Activated CD4-positive, alpha-beta T cell treated with anti-CD3 and anti-CD28 coated beads, Interleukin-2, amount 50 U/mL, for 16 hours (primary cell): ENCODE measurements at regions not wholly inside any gene's neighbourhood (a gene's known extent, or its start where the extent isn't known, plus 50 kb on each side); places are given as distances from the start of the nearest gene placed in this dataset.
"Not testable (repeated sequence)": the region's sequence is repeated elsewhere in the genome, so short reads cannot be mapped to it uniquely, and the experiment has no call there.

Source experiments
- DNase-seq: peaks from one replicate; pipeline ENCODE4 v3.0.0-alpha.2; 2020

DNA sequence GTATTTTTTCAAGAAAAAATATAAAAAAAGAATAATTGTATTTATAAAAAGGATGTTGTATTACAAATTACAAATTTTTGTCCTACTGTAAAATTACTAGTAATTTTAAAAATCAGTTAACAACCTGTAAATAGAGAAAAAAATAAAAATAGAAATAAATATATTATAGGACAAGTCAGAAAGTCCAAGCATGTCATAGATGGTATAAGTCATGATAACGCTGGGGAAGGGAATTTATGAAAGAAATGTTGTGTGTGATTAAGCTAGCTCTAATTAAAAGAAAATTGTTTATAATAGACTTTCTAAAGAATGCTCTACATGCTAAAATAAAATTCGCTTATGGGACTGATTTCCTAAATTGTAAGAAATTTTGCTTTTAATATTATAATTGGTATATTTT is 2329.9 kb downstream of the ARAP2 start:
- DNase-seq, result no peak

DNA sequence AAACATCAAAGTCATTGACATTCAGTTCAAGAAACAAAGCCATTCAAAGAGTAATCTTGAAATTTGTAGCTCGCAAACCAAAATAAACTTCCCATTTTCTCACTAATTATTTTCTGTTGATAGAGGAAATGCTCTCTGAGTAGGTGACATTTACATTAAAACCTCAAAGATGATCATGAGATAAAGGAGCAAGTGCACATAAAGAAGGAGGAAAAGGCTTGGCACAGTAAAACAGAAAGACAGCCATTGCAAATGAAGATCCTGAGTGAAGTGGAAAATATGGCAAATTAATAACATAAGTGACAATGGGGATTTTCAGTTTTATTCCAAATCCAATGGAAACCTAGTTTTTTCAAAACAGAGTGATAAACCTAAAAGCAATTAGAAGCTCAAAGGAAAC is 2320.8 kb downstream of the ARAP2 start:
- DNase-seq, result no peak

GRCh38 chr4:33924239-33924638 is 2320.1 kb downstream of the ARAP2 start:
- DNase-seq, result no peak

GRCh38 chr4:33924811-33925210 is 2319.5 kb downstream of the ARAP2 start:
- DNase-seq, result no peak

DNA sequence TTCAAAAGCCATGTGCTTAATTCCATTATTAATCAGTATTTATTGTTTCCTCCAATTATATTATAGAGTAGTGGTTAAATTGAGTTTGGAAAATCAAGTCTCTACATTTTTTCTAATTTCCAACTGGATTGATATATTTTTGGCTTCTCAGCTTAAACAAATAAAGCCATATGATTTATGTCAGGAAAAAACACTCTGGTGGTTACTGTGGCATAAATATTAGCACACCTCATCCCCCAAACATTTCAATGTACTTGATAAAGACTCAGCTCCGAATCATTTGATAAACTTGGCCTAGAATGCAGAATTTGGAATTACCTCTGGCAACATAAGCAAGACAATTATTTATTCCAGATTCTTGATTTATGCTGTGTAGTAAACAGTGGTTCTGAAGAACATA is 2313.8 kb downstream of the ARAP2 start:
- DNase-seq, result no peak

- DNase-seq, result no peak
Observed at GRCh38 chr4:33931026-33931425, 2313.3 kb downstream of the ARAP2 start.

DNA sequence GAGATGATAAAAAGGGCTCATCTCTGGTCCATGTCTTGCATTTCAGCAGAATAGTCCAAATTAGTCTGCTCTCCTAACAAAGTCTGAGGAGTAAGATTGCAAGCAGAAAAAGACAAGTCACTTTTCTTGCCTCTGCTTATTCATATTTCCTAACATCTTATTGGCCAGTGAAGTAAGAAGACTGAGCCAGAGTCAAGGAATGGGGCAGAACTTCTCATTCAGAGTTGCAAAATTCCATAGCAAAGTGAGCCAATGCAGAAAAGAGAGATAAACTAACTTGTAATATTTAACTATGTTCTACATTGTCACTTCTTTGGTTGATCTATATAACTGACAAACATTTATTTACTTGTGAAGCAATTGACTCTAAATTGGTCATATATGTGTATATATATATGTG is 2304.0 kb downstream of the ARAP2 start:
- DNase-seq, result no peak

- no peak for DNase-seq
Observed at GRCh38 chr4:33941854-33942253, 2302.5 kb downstream of the ARAP2 start.

GRCh38 chr4:33948921-33949320 is 2295.4 kb downstream of the ARAP2 start:
- DNase-seq, result no peak

DNA sequence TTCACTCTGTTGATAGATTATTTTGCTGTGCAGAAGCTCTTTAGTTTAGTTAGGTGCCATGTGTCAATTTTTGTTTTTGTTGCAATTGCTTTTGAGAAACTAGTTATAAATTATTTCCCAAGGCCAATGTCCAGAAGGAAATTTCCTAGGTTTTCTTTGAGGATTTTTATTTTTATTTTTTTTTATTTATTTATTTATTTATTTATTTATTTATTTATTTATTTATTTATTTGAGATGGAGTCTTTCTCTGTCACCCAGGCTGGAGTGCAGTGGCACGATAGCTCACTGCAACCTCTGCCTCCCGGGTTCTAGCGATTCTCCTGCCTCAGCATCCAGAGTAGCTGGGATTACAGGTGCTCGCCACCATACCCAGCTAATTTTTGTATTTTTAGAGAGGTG is 2290.5 kb downstream of the ARAP2 start:
- not testable (repeated sequence) for DNase-seq

- no peak for DNase-seq
Observed at GRCh38 chr4:33954759-33955158, 2289.6 kb downstream of the ARAP2 start.

DNA sequence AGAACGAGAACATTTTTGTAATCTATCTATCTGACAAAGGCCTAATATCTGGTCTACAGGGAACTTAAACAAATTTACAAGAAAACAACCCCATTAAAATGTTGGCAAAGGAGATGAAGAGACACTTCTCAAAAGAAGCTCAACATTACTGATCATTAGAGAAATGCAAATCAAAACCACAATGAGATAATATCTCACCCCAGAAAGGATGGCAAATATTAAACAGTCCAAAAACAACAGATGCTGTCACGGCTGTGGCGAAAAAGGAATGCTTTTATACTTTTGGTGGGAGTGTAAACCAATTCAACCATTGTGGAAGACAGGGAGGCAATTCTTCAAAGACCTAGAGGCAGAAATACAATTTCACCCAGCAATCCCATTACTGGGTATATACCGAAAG is 2284.8 kb downstream of the ARAP2 start:
- no peak for DNase-seq

GRCh38 chr4:33961761-33962160 is 2282.6 kb downstream of the ARAP2 start:
- DNase-seq, result no peak

DNA sequence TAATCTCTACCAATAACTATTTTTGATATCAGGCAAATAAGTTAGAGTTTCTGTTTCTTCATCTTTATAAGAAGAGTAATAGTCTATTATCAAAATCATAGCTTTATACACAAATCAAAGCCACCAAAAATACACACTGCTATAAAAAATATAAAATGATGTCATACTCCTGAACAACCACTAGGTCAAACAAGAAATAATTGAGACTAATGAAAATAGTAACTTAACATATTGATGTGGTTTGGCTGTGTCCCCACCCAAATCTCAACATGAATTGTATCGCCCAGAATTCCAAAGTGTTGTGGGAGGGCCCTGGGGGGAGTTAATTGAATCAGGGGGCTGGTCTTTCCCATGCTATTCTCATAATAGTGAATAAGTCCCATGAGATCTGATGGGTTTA is 2277.5 kb downstream of the ARAP2 start:
- no peak for DNase-seq

DNA sequence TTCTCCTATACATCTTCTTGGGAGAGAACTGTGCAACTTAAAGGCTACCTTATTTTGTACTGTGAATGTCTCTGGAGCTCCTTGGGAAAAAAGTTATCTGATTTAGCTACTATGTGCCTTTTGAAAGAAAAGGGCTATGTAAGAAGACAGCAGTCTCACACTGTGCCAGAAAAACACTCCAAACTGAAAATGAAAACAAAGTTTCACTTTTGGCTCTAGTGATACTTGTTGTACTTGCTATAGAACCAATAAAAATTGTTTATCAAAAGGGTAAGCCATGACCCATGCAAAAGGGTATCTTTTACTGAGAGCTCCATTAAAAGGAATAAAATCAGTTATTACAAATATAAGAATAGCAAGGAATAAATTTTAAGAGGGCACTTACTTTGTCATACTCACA is 2270.0 kb downstream of the ARAP2 start:
- DNase-seq, result no peak

- no peak for DNase-seq
Observed at GRCh38 chr4:33975995-33976394, 2268.3 kb downstream of the ARAP2 start.

DNA sequence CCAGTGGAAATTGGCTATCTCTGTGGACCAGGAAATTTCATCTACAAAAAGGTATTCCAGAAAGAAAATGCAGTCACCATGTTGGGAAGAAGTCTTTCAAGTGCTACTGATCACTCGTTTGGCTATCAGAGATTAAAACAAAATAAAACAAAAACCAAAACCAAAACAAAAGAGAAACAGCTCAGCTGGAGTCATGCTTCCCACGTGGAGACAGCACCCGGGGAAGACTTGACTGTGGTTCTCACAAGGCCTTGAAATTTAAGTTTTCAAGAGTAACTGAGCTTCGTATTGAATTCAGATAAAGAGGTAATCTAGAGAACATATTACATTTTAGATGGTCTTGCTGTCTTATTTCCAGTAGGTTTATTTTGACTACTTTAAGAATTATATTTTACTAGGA is 2264.5 kb downstream of the ARAP2 start:
- not testable (repeated sequence) for DNase-seq

DNA sequence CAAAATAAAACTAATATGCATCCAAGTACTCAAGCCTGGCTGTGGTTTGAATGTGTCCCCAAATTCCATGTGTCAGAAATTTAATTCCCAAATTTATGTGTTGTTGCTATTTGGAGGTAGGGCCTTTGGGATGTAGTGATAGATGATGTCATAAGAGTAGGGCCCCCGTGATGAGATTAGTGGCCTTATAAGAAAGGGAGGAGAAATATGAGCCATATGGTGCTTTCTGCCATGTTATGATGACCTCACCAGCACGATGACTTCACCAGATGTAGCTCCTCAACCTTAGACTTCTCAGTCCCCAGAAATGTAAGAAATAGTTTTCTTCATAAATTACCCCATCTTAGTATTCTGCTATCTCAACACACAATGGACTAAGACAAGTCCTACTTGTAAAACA is 2264.0 kb downstream of the ARAP2 start:
- no peak for DNase-seq

GRCh38 chr4:33989820-33990443 is 2254.4 kb downstream of the ARAP2 start:
- no peak for DNase-seq

- DNase-seq, result no peak
Observed at GRCh38 chr4:33996075-33996718, 2248.1 kb downstream of the ARAP2 start.

GRCh38 chr4:33998291-33998690 is 2246.0 kb downstream of the ARAP2 start:
- no peak for DNase-seq

GRCh38 chr4:34000356-34000755 is 2244.0 kb downstream of the ARAP2 start:
- DNase-seq, result no peak

DNA sequence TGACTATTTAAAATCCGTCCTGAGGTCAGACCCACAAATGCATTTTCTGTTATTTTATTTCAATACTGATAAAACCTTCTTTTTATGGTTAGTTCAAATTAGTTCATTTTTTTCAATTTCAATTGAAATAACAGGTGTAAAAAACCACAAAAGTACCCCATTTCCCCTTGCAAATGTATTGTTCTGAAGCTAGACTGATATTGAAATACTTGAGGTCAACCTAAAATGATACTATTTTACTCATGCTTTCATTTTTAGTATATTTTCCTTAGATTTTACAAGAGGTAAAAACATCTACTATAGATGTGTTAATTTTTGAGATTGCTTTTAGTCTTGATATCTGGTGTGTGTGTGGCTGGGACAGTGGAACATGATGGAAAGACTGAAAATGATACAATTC is 2237.8 kb downstream of the ARAP2 start:
- DNase-seq, result peak; percentile 28

DNA sequence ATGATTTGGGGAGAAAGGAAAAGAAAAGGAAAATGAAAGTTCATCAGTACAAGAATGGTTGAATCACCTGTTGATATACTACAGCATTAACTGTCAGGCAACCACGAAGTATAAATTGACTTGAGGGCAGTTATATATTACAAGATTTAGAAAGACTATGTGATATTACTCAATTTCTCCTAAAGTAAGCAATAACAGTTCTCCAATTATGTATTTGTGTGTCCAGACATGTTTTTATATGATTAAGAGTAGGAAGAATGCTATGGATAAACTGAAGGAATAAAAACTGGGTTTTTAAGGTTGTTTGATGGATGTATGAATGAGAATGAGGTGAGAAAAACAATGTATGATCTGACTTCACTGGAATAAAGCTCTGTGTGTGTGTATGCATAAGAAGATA is 2234.4 kb downstream of the ARAP2 start:
- no peak for DNase-seq
